CD4-positive, alpha-beta T cell (primary cell): ENCODE measurements at regions not wholly inside any gene's neighbourhood (a gene's known extent, or its start where the extent isn't known, plus 50 kb on each side); places are given as distances from the start of the nearest gene placed in this dataset.

ENCODE experiments used
- ATAC-seq: fragments of 200-7000 bp; cut with Tn5 transposase; one replicate; pipeline ENCODE4 v1.10.0; 2022; ENCODE audit warnings: mild to moderate bottlenecking; ENCODE audit not compliant: poor library complexity
- CTCF ChIA-PET: fragments of 350-600 bp; sonication (Branson Sonifier 250); formaldehyde crosslinking; loops from one replicate; lab custom pipeline; 2021; ENCODE audit warnings: antibody characterized with exemption, inconsistent platforms; lab: Charles Lee
- POLR2A ChIA-PET: fragments of 350-600 bp; sonication (Branson Sonifier 250); formaldehyde crosslinking; loops from one replicate; lab custom pipeline; 2021; ENCODE audit warnings: antibody characterized with exemption, inconsistent platforms; lab: Charles Lee
- DNase-seq, 14 experiments: peaks; one replicate each; pipeline ENCODE4 v3.0.0-alpha.2; 2013 to 2020; ENCODE audit warnings: mixed read lengths in 2 of 14
- H3K27ac ChIP-seq, 2 donors: one replicate each; pipeline versions ENCODE4 v1.5.1 to v1.7.0; 2013; ENCODE audit warnings: low read length in 2 of 2, low read depth in 1 of 2, mild to moderate bottlenecking in 1 of 2
- H3K27me3 ChIP-seq, 2 experiments: 1 replicate in 1 of 2; 2 replicates in 1 of 2; pipeline versions ENCODE4 v1.6.1 to v1.7.0; 2013; ENCODE audit warnings: low read length in 2 of 2, control low read depth in 1 of 2, mild to moderate bottlenecking in 1 of 2, moderate library complexity in 1 of 2; ENCODE audit not compliant: insufficient read depth in 2 of 2, control insufficient read depth in 1 of 2
- H3K36me3 ChIP-seq: one replicate; pipeline ENCODE4 v1.6.1; 2013; ENCODE audit warnings: low read length, control low read depth; ENCODE audit not compliant: insufficient read depth
- H3K4me1 ChIP-seq: one replicate; pipeline ENCODE4 v1.6.1; 2013; ENCODE audit warnings: low read length, control low read depth; ENCODE audit not compliant: insufficient read depth
- H3K4me3 ChIP-seq: one replicate; pipeline ENCODE4 v1.5.1; 2013; ENCODE audit warnings: mild to moderate bottlenecking, low read length, moderate library complexity
- H3K9me3 ChIP-seq, 2 experiments: 1 replicate in 1 of 2; 2 replicates in 1 of 2; pipeline versions ENCODE4 v1.6.1 to v1.7.0; 2013; ENCODE audit warnings: low read length in 2 of 2, mild to moderate bottlenecking in 2 of 2, control low read depth in 1 of 2, moderate library complexity in 1 of 2; ENCODE audit not compliant: control insufficient read depth in 1 of 2, insufficient read depth in 1 of 2
- H3K27ac Mint-ChIP-seq: one replicate; pipeline ENCODE4 v1.8.0; 2020; ENCODE audit warnings: mixed read lengths
- H3K27me3 Mint-ChIP-seq: one replicate; pipeline ENCODE4 v1.8.0; 2021; ENCODE audit warnings: mixed read lengths
- H3K36me3 Mint-ChIP-seq: one replicate; pipeline ENCODE4 v1.8.0; 2021; ENCODE audit warnings: low read depth, mixed read lengths
- H3K4me1 Mint-ChIP-seq: one replicate; pipeline ENCODE4 v1.8.0; 2021; ENCODE audit warnings: low read depth, mixed read lengths
- H3K4me3 Mint-ChIP-seq: one replicate; pipeline ENCODE4 v1.8.0; 2020; ENCODE audit warnings: mild to moderate bottlenecking, mixed read lengths
- H3K9me3 Mint-ChIP-seq: one replicate; pipeline ENCODE4 v1.8.0; 2020; ENCODE audit warnings: mixed read lengths
- intact Hi-C, 2 experiments: fragments of 100-400 bp; cut with DNase I in 1 of 2; cut with micrococcal nuclease in 1 of 2; formaldehyde crosslinking; loops; one replicate each; pipeline versions ENCODE4 v1.15.1 to v1.9.0; 2023 to 2025; cut with DNase I, micrococcal nuclease
- TF ChIP-seq, protein P1 (sequence below): fragments of 200-600 bp; IDR thresholded peaks from one replicate; pipeline ENCODE4 v1.8.0; 2022; ENCODE audit warnings: antibody characterized with exemption, mild to moderate bottlenecking

DNA sequence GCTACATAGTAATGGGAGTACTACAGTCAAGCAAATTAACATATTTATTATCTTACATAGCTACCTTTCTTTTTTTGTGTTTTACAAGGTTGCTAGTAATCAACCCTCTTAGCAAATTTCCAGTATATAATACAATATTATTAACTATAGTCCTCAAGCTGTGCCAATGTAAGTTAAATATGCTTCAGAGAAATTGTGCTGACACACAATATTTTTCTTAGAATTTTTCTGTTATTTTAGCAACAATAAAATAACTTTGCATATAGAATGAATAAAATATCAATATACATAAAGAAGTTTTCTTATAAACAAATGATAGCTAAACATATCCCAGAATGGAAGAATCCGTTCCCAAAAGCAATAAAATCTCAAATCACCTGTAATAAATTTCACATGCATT is 1605.1 kb downstream of the REEP3 start:
- H3K4me1 Mint-ChIP-seq = no peaks in the 10 kb centered on the region
- Histone ChIP-seq H3K27me3 (no peaks in the 10 kb centered on the region), H3K4me3 (no peak overlapping the region), H3K4me1 (no peaks in the 10 kb centered on the region), H3K9me3 (peaks cover 0 to 3% of the 10 kb centered on the region in 2 experiments), H3K27ac (no peak overlapping the region), H3K36me3 (no peaks in the 10 kb centered on the region)
- peaks cover 1% of the 10 kb centered on the region for H3K9me3 Mint-ChIP-seq
- DNase-seq (no peak), ATAC-seq (no peak)
- CTCF ChIA-PET = no interaction called here
- TF ChIP-seq, protein P1, sequence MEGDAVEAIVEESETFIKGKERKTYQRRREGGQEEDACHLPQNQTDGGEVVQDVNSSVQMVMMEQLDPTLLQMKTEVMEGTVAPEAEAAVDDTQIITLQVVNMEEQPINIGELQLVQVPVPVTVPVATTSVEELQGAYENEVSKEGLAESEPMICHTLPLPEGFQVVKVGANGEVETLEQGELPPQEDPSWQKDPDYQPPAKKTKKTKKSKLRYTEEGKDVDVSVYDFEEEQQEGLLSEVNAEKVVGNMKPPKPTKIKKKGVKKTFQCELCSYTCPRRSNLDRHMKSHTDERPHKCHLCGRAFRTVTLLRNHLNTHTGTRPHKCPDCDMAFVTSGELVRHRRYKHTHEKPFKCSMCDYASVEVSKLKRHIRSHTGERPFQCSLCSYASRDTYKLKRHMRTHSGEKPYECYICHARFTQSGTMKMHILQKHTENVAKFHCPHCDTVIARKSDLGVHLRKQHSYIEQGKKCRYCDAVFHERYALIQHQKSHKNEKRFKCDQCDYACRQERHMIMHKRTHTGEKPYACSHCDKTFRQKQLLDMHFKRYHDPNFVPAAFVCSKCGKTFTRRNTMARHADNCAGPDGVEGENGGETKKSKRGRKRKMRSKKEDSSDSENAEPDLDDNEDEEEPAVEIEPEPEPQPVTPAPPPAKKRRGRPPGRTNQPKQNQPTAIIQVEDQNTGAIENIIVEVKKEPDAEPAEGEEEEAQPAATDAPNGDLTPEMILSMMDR = no peak
- H3K4me3 Mint-ChIP-seq = no peak overlapping the region
- H3K27ac Mint-ChIP-seq = no peak overlapping the region
- POLR2A ChIA-PET = no interaction called here
- no peaks in the 10 kb centered on the region for H3K27me3 Mint-ChIP-seq
- intact Hi-C loops = no loop called here
- no peaks in the 10 kb centered on the region for H3K36me3 Mint-ChIP-seq

DNA sequence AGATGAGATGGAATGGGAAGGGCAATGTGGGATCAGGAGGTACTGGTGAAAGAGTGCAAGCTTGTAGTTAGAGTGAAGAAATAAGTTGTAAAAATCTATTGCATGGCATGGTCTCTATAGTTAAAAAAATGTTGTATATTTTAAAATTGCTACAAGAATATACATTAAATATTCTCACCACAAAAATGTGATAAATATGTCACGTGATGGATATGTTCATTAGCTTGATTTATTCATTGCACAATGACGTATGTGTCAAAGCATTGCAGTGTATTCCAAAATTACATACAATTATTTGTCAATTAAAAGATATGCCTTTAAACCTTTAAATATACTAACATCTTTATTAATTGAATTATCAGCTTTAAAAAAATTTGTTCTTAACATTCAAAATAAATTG is 1607.1 kb downstream of the REEP3 start:
- Histone ChIP-seq H3K27ac (no peak overlapping the region), H3K36me3 (no peaks in the 10 kb centered on the region), H3K27me3 (no peaks in the 10 kb centered on the region), H3K4me3 (no peak overlapping the region), H3K4me1 (no peaks in the 10 kb centered on the region), H3K9me3 (peaks cover 0 to 3% of the 10 kb centered on the region in 2 experiments)
- Mint-ChIP-seq H3K27me3 (no peaks in the 10 kb centered on the region), H3K27ac (no peak overlapping the region), H3K9me3 (no peaks in the 10 kb centered on the region), H3K4me3 (no peak overlapping the region), H3K4me1 (no peaks in the 10 kb centered on the region), H3K36me3 (no peaks in the 10 kb centered on the region)
- ATAC-seq (no peak), DNase-seq (no peak)
- TF ChIP-seq, protein P1 = no peak
- intact Hi-C loops = no loop called here
- ChIA-PET POLR2A (no interaction called here), CTCF (no interaction called here)

DNA sequence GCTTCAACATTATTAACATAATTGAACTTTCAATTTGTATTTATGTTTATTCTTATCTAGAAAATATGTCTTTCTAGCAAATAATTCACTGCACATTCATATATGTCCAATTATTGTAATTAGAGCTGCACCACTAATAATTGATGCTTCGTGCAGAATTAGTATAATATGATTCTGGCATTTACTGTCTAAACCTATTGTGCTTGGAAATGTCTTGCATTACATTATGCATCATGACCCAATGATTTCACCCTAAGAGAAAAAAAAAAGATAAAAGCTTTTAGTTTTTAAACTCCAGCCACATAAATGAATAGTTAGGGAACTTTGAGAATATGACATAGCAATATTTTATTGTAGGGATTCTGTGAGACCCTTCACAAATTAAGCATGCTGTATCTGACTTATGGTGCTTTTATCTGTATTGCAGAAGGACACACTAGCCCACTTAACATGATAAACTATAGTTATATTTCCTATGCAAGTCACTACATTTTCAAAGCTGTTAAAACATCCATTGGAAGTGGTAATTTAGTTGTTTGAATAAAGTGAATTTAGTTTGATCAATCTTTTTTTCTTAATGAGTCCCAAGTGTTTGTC is 1609.1 kb downstream of the REEP3 start:
- no peaks in the 10 kb centered on the region for H3K36me3 ChIP-seq
- H3K27ac Mint-ChIP-seq = no peak overlapping the region
- no peak for ATAC-seq
- intact Hi-C loops = no loop called here
- TF ChIP-seq, protein P1 = no peak
- no peak for DNase-seq
- H3K27me3 ChIP-seq = no peaks in the 10 kb centered on the region
- H3K27ac ChIP-seq = no peak overlapping the region
- CTCF ChIA-PET = no interaction called here
- no peaks in the 10 kb centered on the region for H3K27me3 Mint-ChIP-seq
- H3K4me3 ChIP-seq = no peak overlapping the region
- no peaks in the 10 kb centered on the region for H3K4me1 Mint-ChIP-seq
- H3K4me3 Mint-ChIP-seq = no peak overlapping the region
- no peaks in the 10 kb centered on the region for H3K4me1 ChIP-seq
- POLR2A ChIA-PET = no interaction called here
- H3K9me3 ChIP-seq = peaks cover 0 to 7% of the 10 kb centered on the region in 2 experiments
- H3K9me3 Mint-ChIP-seq = no peaks in the 10 kb centered on the region
- no peaks in the 10 kb centered on the region for H3K36me3 Mint-ChIP-seq
